OCI-LY1 (cell line): ENCODE measurements at regions not wholly inside any gene's neighbourhood (a gene's known extent, or its start where the extent isn't known, plus 50 kb on each side); places are given as distances from the start of the nearest gene placed in this dataset.
"Not testable (repeated sequence)": the region's sequence is repeated elsewhere in the genome, so short reads cannot be mapped to it uniquely, and the experiment has no call there.

ENCODE experiments used
- H2AFZ ChIP-seq: fragments of 200-600 bp; sonication (generic), shearing (Covaris generic); 2 replicates; pipeline ENCODE4 v1.6.0; 2014; ENCODE audit warnings: antibody characterized with exemption, mild to moderate bottlenecking, low read length
- H3F3A ChIP-seq: fragments of 200-600 bp; sonication (generic), shearing (Covaris generic); 2 replicates; pipeline ENCODE4 v1.6.0; 2014; ENCODE audit warnings: mild to moderate bottlenecking, antibody characterized with exemption, low read length, moderate library complexity; ENCODE audit not compliant: insufficient read depth
- H3K27ac ChIP-seq: fragments of 200-600 bp; sonication (generic); 2 replicates; pipeline ENCODE4 v1.5.1; 2014; ENCODE audit warnings: low read length, mixed run types, mild to moderate bottlenecking, low read depth; ENCODE audit not compliant: poor library complexity, severe bottlenecking
- H3K27me3 ChIP-seq: fragments of 200-600 bp; sonication (generic); 2 replicates; pipeline ENCODE4 v1.6.0; 2014; ENCODE audit warnings: antibody characterized with exemption, mild to moderate bottlenecking, low read length, moderate library complexity; ENCODE audit not compliant: insufficient read depth
- H3K36me3 ChIP-seq: fragments of 200-600 bp; sonication (generic); 2 replicates; pipeline ENCODE4 v1.6.1; 2014; ENCODE audit warnings: mild to moderate bottlenecking, antibody characterized with exemption, low read length, moderate library complexity, mixed read lengths; ENCODE audit not compliant: insufficient read depth
- H3K4me1 ChIP-seq: fragments of 200-600 bp; sonication (generic); 2 replicates; pipeline ENCODE4 v1.5.1; 2014; ENCODE audit warnings: mild to moderate bottlenecking, low read length, moderate library complexity; ENCODE audit not compliant: insufficient read depth, severe bottlenecking
- H3K4me2 ChIP-seq: fragments of 200-600 bp; sonication (generic), shearing (Covaris generic); 2 replicates; pipeline ENCODE4 v1.6.1; 2014; ENCODE audit warnings: low read length
- H3K4me3 ChIP-seq: fragments of 200-600 bp; sonication (generic); 2 replicates; pipeline ENCODE4 v1.5.1; 2014; ENCODE audit warnings: low read length, low read depth, mild to moderate bottlenecking, mixed read lengths; ENCODE audit not compliant: poor library complexity, severe bottlenecking
- H3K79me2 ChIP-seq: fragments of 200-600 bp; shearing (Covaris generic); 2 replicates; pipeline ENCODE4 v1.6.1; 2016; ENCODE audit warnings: mixed run types, low read length, mixed read lengths; ENCODE audit not compliant: insufficient read depth
- H3K9ac ChIP-seq: fragments of 200-600 bp; sonication (generic), shearing (Covaris generic); 2 replicates; pipeline ENCODE4 v1.6.1; 2014; ENCODE audit warnings: mild to moderate bottlenecking, low read length, mixed read lengths
- H3K9me2 ChIP-seq: fragments of 200-600 bp; sonication (generic), shearing (Covaris generic); 2 replicates; pipeline ENCODE4 v1.6.1; 2014; ENCODE audit warnings: low read depth, mild to moderate bottlenecking, low read length, mixed read lengths
- H3K9me3 ChIP-seq: fragments of 200-600 bp; shearing (Covaris generic); 2 replicates; pipeline ENCODE4 v1.6.1; 2014; ENCODE audit warnings: low read length, mixed read lengths
- H4K20me1 ChIP-seq: fragments of 200-600 bp; sonication (generic), shearing (Covaris generic); 2 replicates; pipeline ENCODE4 v1.6.0; 2016; ENCODE audit warnings: mild to moderate bottlenecking, low read length; ENCODE audit not compliant: insufficient read depth
- CTCF ChIP-seq: fragments of 200-600 bp; sonication (generic), shearing (Covaris generic); IDR thresholded peaks from 2 replicates; pipeline ENCODE4 v1.5.1; 2017; ENCODE audit warnings: mild to moderate bottlenecking, antibody characterized with exemption, low read length, moderate library complexity, mixed read lengths
- EZH2 ChIP-seq: fragments of 200-600 bp; sonication (generic), shearing (Covaris generic); IDR thresholded peaks from 2 replicates; pipeline ENCODE4 v1.8.0; 2017; ENCODE audit warnings: borderline replicate concordance, mixed run types, mild to moderate bottlenecking, antibody characterized with exemption, low read length, moderate library complexity, mixed read lengths

GRCh38 chr3:118671192-118671591 lies 363.5 kb downstream of the IGSF11 start:
- no peaks in the 10 kb centered on the region for H3K9me3 ChIP-seq
- H3K4me2 ChIP-seq: no peak overlapping the region
- H3K4me1 ChIP-seq: no peaks in the 10 kb centered on the region
- H3K9ac ChIP-seq: no peak overlapping the region
- H3K36me3 ChIP-seq: no peaks in the 10 kb centered on the region
- no peaks in the 10 kb centered on the region for H4K20me1 ChIP-seq
- H3K9me2 ChIP-seq: no peaks in the 10 kb centered on the region
- no peaks in the 10 kb centered on the region for H3F3A ChIP-seq
- no peak overlapping the region for H3K27ac ChIP-seq
- no peaks in the 10 kb centered on the region for H3K79me2 ChIP-seq
- no peak overlapping the region for H2AFZ ChIP-seq
- TF ChIP-seq CTCF (no peak), EZH2 (no peak)
- no peak overlapping the region for H3K4me3 ChIP-seq
- no peaks in the 10 kb centered on the region for H3K27me3 ChIP-seq

- H2AFZ ChIP-seq: no peak overlapping the region
- H3K9me2 ChIP-seq: no peaks in the 10 kb centered on the region
- H3K4me2 ChIP-seq: no peak overlapping the region
- H3K9me3 ChIP-seq: no peaks in the 10 kb centered on the region
- no peak overlapping the region for H3K4me3 ChIP-seq
- no peaks in the 10 kb centered on the region for H3K4me1 ChIP-seq
- H3K9ac ChIP-seq: no peak overlapping the region
- H3K79me2 ChIP-seq: no peaks in the 10 kb centered on the region
- H3K27me3 ChIP-seq: no peaks in the 10 kb centered on the region
- H3K36me3 ChIP-seq: no peaks in the 10 kb centered on the region
- no peaks in the 10 kb centered on the region for H3F3A ChIP-seq
- no peak for TF ChIP-seq EZH2
- TF ChIP-seq CTCF: no peak
- no peaks in the 10 kb centered on the region for H4K20me1 ChIP-seq
- no peak overlapping the region for H3K27ac ChIP-seq
These were observed 359.3 kb downstream of the IGSF11 start for GRCh38 chr3:118675305-118675704.

GRCh38 chr3:118678663-118679062 lies 356.0 kb downstream of the IGSF11 start:
- not testable (repeated sequence) for H3K9ac ChIP-seq, H3K4me2 ChIP-seq, H3F3A ChIP-seq, H3K9me2 ChIP-seq, H3K79me2 ChIP-seq, H4K20me1 ChIP-seq, H3K4me3 ChIP-seq, H2AFZ ChIP-seq, H3K4me1 ChIP-seq, H3K9me3 ChIP-seq, H3K27ac ChIP-seq, H3K27me3 ChIP-seq
- H3K36me3 ChIP-seq: peaks cover 30% of the 10 kb centered on the region

GRCh38 chr3:118682921-118683320 lies 351.7 kb downstream of the IGSF11 start:
- peaks cover 36% of the 10 kb centered on the region for H3K36me3 ChIP-seq
- no peaks in the 10 kb centered on the region for H3K79me2 ChIP-seq
- no peak overlapping the region for H3K4me3 ChIP-seq
- no peaks in the 10 kb centered on the region for H3K4me1 ChIP-seq
- H3K9ac ChIP-seq: no peak overlapping the region
- no peak for TF ChIP-seq EZH2
- no peak for TF ChIP-seq CTCF
- H3K9me3 ChIP-seq: no peaks in the 10 kb centered on the region
- H3K9me2 ChIP-seq: no peaks in the 10 kb centered on the region
- no peaks in the 10 kb centered on the region for H3K27me3 ChIP-seq
- H2AFZ ChIP-seq: no peak overlapping the region
- H3K4me2 ChIP-seq: no peak overlapping the region
- no peaks in the 10 kb centered on the region for H3F3A ChIP-seq
- H3K27ac ChIP-seq: no peak overlapping the region
- H4K20me1 ChIP-seq: no peaks in the 10 kb centered on the region
